GM21786 (cell line): ENCODE measurements at regions not wholly inside any gene's neighbourhood (a gene's known extent, or its start where the extent isn't known, plus 50 kb on each side); places are given as distances from the start of the nearest gene placed in this dataset.

Source experiments
- ATAC-seq: cut with Tn5 transposase; IDR thresholded peaks from one replicate; pipeline ENCODE4 v1.9.1; 2021; ENCODE audit not compliant: unreplicated experiment

DNA sequence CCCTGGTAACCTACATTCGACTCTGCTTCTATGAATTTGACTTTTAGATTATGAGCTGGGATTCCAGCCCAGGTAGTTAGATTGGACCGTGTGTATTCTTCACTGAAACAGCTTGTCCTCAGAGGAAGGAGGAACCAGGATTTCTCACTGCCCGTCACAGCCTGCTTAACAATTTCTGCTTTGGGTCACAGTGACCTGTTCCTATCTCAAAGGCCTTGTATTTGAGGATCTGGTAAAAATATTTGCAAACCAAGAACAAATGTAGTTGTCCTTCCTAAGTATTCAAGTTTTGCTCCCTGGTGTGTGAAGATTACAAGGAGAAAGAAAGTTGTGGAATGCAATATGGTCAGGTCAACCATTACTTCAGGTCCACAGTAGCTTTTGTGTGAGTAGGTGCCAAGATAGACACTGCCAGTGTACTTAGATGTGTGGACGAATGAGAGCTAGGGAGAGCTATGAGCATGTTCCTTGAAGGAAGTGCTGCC, 55.1 kb downstream of the KIF4B start:
- no peak for ATAC-seq

DNA sequence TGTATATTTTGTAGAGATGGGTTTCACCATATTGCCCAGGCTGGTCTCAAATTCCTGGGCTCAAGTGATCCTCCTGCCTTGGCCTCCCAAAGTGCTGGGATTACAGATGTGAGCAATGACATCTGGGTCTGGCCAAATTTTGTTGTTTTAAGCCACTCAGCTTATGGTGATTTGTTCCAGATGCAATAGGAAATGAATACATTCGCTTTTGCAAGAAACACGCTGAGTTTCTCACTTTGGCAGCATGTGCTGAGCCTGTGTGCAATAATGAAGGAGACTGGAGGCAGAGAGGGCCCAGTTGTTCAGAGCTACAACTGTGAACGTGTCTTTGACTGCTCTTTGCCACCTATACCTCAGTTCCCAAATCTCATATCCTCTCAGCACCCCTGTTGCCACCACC, 56.4 kb downstream of the KIF4B start:
- ATAC-seq = no peak

DNA sequence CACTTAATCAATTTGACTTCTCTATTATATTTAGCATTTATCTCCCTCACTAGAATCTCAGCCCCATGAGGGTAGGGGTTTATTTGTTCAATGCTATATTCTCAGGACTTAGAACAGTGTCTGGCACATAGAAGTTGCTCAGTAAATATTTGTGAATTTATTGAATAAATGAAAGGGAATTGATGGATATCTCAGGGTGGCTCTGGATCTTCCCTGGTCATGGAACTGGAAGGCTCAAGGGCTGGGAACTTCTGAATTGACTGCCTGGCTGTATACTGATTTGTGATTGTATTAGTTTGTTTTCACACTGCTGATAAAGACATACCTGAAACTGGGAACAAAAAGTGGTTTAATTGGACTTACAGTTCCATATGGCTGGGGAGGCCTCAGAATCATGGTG, 57.2 kb downstream of the KIF4B start:
- ATAC-seq = no peak

DNA sequence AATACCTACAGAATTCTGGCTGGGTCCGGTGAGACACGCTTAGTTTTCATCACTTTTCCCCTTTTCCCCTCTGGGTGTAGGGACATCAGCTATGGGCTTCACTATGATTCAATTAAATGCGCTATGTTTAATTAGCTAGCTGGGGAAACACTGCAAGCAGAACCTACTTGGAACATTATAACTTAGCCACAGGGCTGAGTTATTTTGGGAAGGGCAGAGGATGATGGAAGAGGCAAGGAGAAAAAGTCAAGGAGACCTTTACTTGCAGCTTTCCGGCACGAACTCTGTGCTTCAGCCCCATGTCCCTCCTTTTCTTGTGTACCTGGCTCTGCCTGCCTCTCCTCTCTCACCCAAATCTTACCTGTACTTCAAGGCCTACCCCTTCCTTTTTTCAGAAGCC, 62.8 kb downstream of the KIF4B start:
- no peak for ATAC-seq

DNA sequence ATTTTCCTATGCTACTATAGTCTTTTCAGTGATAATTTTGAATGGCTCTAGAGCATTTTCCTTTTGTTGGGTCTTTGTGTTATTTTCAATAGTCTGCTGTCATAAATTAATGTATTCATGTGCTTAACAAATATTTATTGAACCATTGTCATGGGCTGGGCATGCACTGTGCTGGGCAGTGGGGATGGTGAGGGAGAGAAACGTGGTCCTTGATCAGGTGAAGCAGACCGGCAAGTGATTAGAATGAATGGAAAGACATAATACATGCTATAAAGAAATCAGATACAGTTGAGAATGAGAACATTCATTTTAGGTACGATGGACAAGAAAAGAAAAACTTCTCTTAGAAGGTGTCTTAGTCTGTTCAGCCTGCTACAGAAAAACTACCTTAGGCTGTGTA, 66.1 kb downstream of the KIF4B start:
- no peak for ATAC-seq

DNA sequence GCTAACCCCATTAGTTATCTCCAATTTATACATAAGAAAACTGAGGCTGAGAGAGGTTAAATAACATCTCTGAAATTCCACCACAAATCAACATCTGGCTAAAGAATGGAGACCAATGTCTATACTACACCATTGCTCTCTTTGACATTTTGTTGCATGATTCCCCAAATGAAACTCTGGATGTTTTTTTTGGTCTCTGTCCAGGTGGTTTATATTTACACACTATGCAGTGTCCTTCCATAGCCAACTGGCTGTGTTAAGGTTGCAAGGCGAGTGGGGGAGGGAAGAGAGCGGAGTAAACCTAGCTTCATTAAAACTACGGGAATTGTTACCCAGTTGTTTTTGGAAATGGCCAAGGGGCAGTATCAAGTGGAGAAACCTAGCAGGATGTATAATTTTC, 67.2 kb downstream of the KIF4B start:
- no peak for ATAC-seq

DNA sequence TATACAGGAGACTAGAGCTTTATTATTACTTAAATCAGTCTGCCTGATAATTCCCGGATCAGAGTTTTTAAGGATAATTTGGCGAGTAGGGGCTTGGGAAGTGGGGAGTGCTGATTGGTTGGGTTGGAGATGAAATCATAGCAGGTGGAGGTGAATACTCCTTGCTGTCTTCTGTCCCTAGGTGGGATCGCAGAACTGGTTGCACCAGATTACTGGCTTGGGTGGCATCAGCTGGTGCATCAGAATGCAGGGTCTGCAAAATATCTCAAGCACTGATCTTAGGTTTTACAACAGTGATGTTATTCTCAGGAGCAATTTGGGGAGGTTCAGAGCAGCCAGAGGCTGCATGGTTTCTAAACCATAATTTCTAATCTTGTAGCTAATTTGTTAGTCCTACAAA, 68.1 kb downstream of the KIF4B start:
- ATAC-seq = no peak

DNA sequence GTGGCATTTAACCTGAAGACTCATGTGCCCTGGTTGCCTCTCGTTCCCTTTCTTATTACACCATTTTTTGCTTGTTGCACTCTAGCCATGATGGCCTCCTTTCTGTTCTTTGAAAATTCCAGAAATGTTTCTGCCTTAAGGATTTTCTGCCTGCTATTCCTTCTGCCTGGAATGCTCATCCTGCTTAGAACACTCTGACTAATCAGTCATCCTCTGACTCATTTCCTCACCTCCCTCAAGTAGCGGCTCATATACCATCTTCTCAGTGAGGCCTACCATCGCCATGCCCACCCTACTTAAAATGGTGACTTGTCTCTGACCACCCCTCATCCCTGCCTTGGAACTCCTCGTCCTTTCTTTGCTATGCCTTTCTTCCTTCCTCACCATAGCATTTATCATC, 68.8 kb downstream of the KIF4B start:
- no peak for ATAC-seq

DNA sequence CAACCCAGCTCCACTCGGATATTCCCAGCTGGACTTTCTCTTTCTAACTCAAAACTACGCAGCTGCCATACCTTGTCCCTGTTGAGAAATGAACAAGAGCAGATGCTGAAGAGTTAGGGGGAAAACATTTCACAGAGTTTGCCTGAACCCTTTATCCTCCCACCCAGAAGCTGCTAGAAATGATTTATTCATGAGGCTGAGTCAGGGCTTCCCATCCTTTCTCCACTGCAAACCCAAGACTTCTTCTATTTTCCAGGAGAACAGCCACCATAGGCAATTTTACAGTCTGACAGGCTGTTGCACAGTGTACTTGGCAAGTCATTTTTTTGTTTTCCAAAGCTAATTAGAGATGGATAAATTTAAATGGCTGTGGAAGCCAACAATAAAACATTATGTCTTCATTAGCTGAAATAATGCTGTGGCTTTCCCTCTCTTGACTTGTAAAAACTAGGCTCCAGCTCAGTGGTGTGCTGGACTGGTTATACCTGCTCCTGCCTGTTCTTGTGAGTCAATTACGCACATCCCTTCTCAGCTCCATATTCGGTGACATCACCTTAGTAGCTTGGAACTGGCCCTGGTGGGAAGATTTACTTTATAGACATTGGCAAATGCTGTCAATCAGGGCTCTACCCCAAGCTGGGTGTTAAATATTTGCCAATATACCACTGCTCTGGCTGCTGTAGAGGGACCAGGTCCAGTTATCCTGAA, 71.9 kb downstream of the KIF4B start:
- no peak for ATAC-seq

DNA sequence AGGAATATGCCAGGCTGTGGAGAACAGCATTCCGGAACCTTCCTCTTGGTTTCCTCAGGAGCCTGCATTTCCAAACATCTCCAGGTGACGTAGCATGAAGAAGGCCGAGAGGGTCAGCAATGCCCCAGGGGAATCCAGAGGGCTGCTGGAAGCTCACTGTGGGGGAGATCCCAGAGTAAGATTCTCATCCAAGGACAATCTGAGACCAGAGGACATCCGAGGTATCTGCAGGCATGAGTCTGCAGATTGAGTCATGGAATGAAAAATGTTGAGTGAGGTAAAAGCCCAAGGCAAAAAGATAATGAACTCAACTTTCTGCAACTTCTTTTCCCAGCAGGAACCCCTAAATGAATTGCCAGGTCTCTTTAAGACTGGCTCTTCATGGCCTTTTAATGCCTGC, 73.5 kb downstream of the KIF4B start:
- no peak for ATAC-seq

DNA sequence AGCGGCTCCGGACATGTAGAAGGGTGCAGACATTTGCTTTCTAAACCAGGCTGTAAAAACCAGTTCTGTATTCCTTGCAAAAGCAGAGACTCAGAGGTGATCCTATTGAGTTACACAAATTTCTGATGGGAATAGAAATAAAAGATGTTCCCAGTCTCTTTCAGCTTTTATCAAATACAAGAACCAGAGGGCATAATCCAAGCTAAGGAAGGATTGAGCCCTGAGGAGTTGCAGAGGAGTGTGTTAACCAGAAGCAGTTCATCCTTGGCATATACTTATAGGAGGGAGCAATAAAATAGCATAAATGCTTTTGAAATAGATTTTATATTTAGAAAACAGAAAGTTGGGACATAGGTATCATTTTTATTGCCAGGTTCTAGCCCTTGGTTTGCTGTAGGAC, 75.3 kb downstream of the KIF4B start:
- no peak for ATAC-seq

DNA sequence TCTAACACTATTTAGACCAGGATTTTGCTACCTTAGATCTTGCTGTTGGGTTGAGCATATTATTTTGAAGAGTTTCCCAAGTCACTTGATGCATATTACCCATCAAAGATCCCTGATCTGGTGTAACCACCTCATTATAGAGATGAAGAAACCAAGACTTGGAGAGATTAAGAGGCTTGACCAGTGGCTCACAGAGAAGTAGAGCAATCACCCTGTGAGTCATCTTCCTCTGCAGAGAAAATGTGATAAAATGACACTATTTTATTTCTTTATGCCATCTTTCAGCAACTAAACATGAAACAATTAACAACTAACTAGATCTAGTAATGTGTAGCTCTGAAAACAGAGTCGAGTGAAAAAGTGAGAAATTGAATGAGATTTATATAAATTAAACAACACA, 76.1 kb downstream of the KIF4B start:
- no peak for ATAC-seq

DNA sequence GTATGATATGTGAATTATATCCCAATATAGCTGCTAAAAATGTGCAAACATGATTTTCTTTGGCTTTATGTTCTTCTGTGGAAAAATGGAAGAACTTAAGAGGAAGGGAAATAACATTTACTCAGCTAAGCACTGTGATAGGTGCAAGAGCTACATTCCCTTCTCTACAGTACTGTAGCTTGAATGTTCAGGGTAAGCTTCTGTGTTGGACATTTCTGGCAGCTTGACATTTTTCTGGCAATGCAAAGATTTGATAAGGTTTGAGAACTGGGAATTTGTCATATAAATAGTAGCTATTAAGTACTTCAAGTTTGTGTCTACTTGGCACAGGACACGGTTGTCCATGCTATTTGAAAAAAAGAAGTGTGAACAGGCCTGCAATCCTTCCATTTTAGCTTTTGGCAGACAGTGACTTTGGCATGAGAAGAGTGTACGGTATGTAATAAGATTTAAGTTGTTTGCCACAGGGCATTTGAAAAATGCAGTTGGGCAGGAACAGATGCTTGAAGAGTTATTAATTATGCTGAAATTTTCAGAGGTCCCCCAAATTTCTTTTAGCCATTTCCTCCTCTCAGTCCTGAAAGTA, 77.6 kb downstream of the KIF4B start:
- ATAC-seq = no peak

DNA sequence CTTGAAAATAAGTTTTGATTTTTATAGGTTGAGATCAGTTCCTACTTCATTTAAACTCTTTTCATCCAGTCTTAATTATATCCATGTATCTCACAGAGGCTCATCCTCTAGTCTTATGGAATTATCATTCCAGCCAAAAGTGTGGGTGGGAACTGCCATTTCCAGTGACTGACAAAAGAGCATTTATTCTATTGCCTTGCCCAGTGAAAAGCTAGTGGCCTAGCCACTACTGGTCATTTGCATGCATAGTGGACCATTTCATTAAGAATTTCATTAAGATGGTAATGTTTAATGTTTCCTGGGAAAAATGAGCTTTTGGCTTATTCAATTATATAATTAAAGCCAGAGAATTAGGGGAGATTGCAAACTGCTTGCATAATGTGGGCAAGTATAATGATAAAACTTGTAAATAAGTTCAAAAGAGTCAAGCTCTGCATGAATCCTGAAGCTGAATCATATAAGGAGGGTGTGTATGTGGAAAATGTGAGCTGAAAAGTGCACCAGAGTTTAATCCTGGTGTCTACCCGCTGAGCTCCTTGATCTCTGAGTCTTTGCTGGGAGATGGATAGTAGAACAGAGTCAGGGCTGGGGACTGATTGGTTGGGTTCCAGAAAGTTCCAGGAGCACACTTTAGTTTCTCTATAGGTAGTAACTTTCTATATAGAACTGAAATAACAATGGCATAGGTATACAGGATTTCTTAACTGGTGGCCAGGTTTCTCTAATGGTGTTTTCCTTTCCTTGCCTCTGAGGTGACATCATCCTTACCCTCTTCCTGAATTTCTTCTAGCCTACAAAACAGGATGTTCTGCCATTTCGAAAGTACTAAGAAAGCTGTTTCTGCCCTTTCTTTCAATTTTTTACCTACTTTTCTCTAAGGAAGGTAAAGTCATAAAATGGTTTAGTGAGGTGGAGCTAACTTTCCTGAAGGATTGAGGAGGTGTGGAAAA, 78.5 kb downstream of the KIF4B start:
- no peak for ATAC-seq

DNA sequence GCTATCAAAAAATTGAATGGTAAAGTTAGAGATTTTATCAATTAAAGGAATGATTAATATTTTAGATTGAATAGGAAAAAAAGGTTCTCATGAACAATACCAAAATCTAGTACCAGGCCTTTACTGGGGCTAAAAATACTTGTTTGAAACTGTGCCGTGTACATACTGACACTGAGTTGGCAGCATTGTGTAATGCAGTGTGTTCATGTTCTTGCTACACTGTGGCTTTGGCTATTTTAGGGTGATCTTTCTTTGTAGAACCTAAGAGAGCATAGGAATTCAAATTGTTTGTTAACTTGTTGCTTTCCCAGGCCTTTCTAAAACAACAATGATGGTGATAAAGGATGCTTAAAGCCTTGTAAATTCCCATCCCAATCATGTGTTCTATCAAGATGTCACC, 80.9 kb downstream of the KIF4B start:
- ATAC-seq = no peak

DNA sequence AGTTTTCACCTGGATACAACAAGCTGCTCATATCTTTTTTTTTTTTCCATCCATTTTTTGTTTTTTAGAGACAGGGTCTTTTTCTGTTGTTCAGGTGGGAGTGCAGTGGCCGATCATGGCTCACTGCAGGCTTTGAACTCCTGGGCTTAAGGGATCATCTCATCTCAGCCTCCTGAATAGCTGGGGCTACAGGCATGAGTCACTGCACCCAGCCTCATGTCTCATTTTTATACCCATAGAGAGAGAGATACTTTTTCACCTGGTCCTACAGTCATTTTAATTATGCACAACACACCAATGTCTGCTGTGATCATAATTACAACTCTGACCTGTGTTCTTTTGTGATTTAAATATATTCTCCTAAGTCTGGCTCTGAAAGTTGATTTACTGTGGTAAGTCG, 84.4 kb downstream of the KIF4B start:
- no peak for ATAC-seq

DNA sequence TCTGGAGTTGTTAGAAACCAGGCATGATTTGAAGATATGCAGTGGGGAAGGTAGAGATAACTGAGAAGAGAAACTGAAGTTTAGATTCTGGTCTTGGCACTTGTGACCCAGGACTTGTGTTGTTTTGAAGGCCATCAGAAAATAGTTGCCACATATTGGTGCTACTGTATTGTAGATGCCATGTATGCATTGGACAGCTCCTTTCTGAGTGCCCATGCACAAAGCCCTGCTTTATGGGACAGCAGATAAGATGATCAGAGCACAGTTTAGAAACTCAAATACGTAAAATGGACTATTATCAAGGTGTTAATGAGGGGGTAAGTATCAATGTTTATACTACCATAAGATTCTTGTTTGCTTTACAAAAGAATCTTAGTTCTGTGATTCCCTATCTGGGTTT, 84.9 kb downstream of the KIF4B start:
- no peak for ATAC-seq

DNA sequence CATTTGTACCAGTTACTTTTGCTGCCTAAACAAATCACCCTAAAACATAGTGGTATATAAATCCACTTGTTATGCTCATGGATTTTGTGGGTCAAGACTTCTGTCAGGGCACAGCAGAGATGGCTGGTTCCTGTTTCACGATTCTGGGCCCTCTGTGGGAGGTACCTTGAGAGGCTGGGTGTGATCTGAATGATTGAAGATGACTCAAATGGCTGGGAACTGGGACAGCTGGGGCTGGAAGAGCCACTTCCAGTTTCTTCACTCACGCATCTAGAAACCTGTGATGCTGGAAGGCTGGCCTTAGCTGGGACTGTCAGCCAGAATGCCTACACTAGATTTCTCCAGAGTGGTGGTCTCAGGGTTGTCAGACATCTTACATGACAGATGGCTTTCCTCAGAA, 88.1 kb downstream of the KIF4B start:
- ATAC-seq = no peak

DNA sequence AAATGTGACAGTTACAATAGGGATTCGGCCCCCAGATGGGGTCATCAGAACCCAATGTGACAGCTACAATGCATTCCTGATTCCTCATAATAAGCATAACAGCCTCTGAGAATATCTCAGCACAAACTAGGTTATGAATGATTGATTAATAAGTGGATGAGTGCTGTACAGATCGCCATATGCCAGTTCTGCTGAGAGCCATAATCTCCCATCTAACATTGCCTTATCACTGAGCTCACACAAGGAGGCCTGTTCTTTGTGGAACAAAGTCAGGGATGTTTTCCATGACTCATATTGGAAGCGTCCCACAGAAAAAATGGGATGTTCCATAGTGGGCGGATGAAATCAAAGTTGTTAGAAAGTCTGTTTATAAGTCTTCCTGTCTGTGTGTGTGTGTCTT, 89.6 kb downstream of the KIF4B start:
- no peak for ATAC-seq

DNA sequence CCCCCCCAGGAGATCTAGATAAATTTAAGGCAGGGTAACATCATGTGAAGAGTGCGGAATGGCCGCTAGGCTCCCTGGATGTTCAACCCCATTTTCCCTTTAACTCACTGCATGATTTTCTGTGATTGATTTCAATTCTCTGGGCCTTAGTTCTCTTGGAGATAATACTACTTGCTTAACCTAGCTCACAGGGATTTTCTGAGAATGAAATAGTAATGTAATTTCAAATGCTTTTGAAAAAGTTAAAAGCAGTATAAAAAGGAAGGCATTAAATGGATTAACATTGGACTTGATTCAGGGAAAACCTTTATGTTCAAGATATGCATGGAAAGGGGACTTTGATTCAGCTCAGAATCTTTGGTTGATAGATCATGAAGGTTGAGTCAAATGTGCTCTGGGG, 90.9 kb downstream of the KIF4B start:
- ATAC-seq = no peak

DNA sequence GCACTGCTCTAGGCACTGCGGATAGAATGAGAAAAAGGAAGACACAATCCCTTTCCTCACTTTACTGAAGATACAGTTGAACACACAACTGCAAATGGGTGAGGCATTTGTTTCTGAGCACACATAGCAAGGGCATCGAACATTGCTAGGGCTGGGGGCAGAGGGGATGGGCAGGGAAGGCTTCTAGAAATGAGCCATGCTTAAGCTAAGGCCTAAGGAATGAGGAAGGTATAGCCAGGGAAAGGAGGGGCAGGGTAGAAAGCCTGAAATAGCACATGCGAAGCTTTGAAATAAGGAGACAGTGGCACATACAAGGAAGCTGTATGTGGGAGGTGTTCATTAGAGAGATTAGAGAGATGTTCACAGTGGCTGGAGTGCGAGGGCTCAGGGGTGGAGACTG, 92.7 kb downstream of the KIF4B start:
- no peak for ATAC-seq

DNA sequence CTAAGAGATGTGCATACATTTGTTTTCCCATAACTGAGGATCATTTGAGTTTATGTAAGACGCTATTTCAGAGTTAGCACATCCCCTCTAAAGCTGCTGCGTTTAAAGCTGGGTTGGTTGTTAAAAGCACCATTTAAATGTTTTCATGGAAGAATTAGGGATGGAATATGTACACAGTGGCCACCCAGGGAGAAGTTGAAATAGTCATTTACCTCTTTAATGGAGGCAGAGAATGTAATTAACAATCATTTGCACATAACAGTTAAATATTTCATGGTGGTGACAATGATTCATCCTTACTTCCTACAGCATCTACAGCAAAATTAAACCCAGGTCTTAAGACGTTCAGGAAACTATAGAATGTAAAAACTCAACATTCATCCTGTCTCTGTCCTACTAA, 100.3 kb downstream of the KIF4B start:
- no peak for ATAC-seq
